Activated CD8-positive, alpha-beta T cell treated with anti-CD3 and anti-CD28 coated beads, Interleukin-2, amount 10 ng/mL, durations not matched to agents 7 days and 5 days (primary cell): ENCODE measurements at regions not wholly inside any gene's neighbourhood (a gene's known extent, or its start where the extent isn't known, plus 50 kb on each side); places are given as distances from the start of the nearest gene placed in this dataset.
A peak's percentile ranks its signal among the peaks of the same experiment; 100 is the strongest.

Experiments used
- ATAC-seq: fragments of 150-1000 bp; cut with Tn5 transposase; one replicate; pipeline ENCODE4 v1.10.0; 2021; ENCODE audit warnings: moderate library complexity
- CTCF ChIA-PET: fragments of 350-600 bp; sonication (Branson Sonifier 250); formaldehyde crosslinking; loops from one replicate; lab custom pipeline; 2021; ENCODE audit warnings: antibody characterized with exemption; lab: Charles Lee
- POLR2A ChIA-PET: fragments of 350-600 bp; sonication (Branson Sonifier 250); formaldehyde crosslinking; loops from one replicate; lab custom pipeline; 2021; ENCODE audit warnings: antibody characterized with exemption; lab: Charles Lee
- DNase-seq: peaks from one replicate; pipeline ENCODE4 v3.0.0-alpha.2; 2020
- H3K27ac Mint-ChIP-seq: one replicate; pipeline ENCODE4 v1.8.0; 2021; ENCODE audit warnings: mild to moderate bottlenecking, mixed read lengths
- H3K27me3 Mint-ChIP-seq: one replicate; pipeline ENCODE4 v1.8.0; 2021; ENCODE audit warnings: low read depth, mixed read lengths
- H3K36me3 Mint-ChIP-seq: one replicate; pipeline ENCODE4 v1.8.0; 2021; ENCODE audit warnings: low read depth, mixed read lengths
- H3K4me1 Mint-ChIP-seq: one replicate; pipeline ENCODE4 v1.8.0; 2021; ENCODE audit warnings: low read depth, mixed read lengths
- H3K4me3 Mint-ChIP-seq: one replicate; pipeline ENCODE4 v1.8.0; 2021; ENCODE audit warnings: mild to moderate bottlenecking, mixed read lengths
- H3K9me3 Mint-ChIP-seq: one replicate; pipeline ENCODE4 v1.8.0; 2022; ENCODE audit warnings: mixed read lengths; ENCODE audit not compliant: insufficient read depth

GRCh38 chr12:125766091-125766490 lies 700.9 kb downstream of the AACS start:
- H3K4me3 Mint-ChIP-seq = no peak overlapping the region
- H3K27me3 Mint-ChIP-seq = no peaks in the 10 kb centered on the region
- POLR2A ChIA-PET = no interaction called here
- H3K27ac Mint-ChIP-seq = no peak overlapping the region
- ATAC-seq (no peak), DNase-seq (no peak)
- no peaks in the 10 kb centered on the region for H3K9me3 Mint-ChIP-seq
- CTCF ChIA-PET = no interaction called here
- H3K36me3 Mint-ChIP-seq = no peaks in the 10 kb centered on the region
- H3K4me1 Mint-ChIP-seq = no peaks in the 10 kb centered on the region

GRCh38 chr12:125772403-125772802 lies 707.2 kb downstream of the AACS start:
- POLR2A ChIA-PET = no interaction called here
- ATAC-seq (no peak), DNase-seq (no peak)
- no peaks in the 10 kb centered on the region for H3K9me3 Mint-ChIP-seq
- no peak overlapping the region for H3K27ac Mint-ChIP-seq
- no peaks in the 10 kb centered on the region for H3K36me3 Mint-ChIP-seq
- no peak overlapping the region for H3K4me3 Mint-ChIP-seq
- H3K4me1 Mint-ChIP-seq = no peaks in the 10 kb centered on the region
- H3K27me3 Mint-ChIP-seq = no peaks in the 10 kb centered on the region
- CTCF ChIA-PET = no interaction called here

- no peaks in the 10 kb centered on the region for H3K36me3 Mint-ChIP-seq
- no peak overlapping the region for H3K4me3 Mint-ChIP-seq
- no peaks in the 10 kb centered on the region for H3K4me1 Mint-ChIP-seq
- ATAC-seq = no peak
- no peaks in the 10 kb centered on the region for H3K27me3 Mint-ChIP-seq
- peak; percentile 25 for DNase-seq
- ChIA-PET CTCF (no interaction called here), POLR2A (no interaction called here)
- no peak overlapping the region for H3K27ac Mint-ChIP-seq
- no peaks in the 10 kb centered on the region for H3K9me3 Mint-ChIP-seq
Measured at GRCh38 chr12:125773033-125773640, 707.9 kb downstream of the AACS start.

- Mint-ChIP-seq H3K4me1 (no peaks in the 10 kb centered on the region), H3K4me3 (no peak overlapping the region), H3K36me3 (no peaks in the 10 kb centered on the region), H3K27me3 (no peaks in the 10 kb centered on the region), H3K9me3 (no peaks in the 10 kb centered on the region), H3K27ac (no peak overlapping the region)
- POLR2A ChIA-PET = no interaction called here
- DNase-seq (no peak), ATAC-seq (no peak)
- CTCF ChIA-PET = no interaction called here
Measured at GRCh38 chr12:125775507-125775906, 710.3 kb downstream of the AACS start.

GRCh38 chr12:125776212-125776611 lies 711.0 kb downstream of the AACS start:
- Mint-ChIP-seq H3K36me3 (no peaks in the 10 kb centered on the region), H3K9me3 (no peaks in the 10 kb centered on the region), H3K27me3 (no peaks in the 10 kb centered on the region), H3K27ac (no peak overlapping the region), H3K4me1 (no peaks in the 10 kb centered on the region), H3K4me3 (no peak overlapping the region)
- ChIA-PET CTCF (no interaction called here), POLR2A (no interaction called here)
- DNase-seq = no peak
- ATAC-seq = no peak

GRCh38 chr12:125786143-125786542 lies 720.9 kb downstream of the AACS start:
- peaks cover 13% of the 10 kb centered on the region for H3K9me3 Mint-ChIP-seq
- ChIA-PET CTCF (no interaction called here), POLR2A (no interaction called here)
- H3K36me3 Mint-ChIP-seq = no peaks in the 10 kb centered on the region
- no peak overlapping the region for H3K27ac Mint-ChIP-seq
- no peak for DNase-seq
- H3K4me3 Mint-ChIP-seq = no peak overlapping the region
- ATAC-seq = no peak
- H3K27me3 Mint-ChIP-seq = no peaks in the 10 kb centered on the region
- H3K4me1 Mint-ChIP-seq = no peaks in the 10 kb centered on the region

- peaks cover 17% of the 10 kb centered on the region for H3K9me3 Mint-ChIP-seq
- DNase-seq = no peak
Measured at GRCh38 chr12:125794401-125794800, 729.2 kb downstream of the AACS start.

GRCh38 chr12:125797421-125798175 lies 732.4 kb downstream of the AACS start:
- CTCF ChIA-PET = no interaction called here
- no peak overlapping the region for H3K27ac Mint-ChIP-seq
- POLR2A ChIA-PET = no interaction called here

More at GRCh38 chr12:125794401-125794800, 729.2 kb downstream of the AACS start:
- no peak for ATAC-seq
- Mint-ChIP-seq H3K27ac (no peak overlapping the region), H3K36me3 (no peaks in the 10 kb centered on the region), H3K4me3 (no peak overlapping the region), H3K4me1 (no peaks in the 10 kb centered on the region), H3K27me3 (no peaks in the 10 kb centered on the region)
- CTCF ChIA-PET = no interaction called here
- POLR2A ChIA-PET = no interaction called here

GRCh38 chr12:125804660-125805059 lies 739.4 kb downstream of the AACS start:
- no peaks in the 10 kb centered on the region for H3K36me3 Mint-ChIP-seq
- no peaks in the 10 kb centered on the region for H3K27me3 Mint-ChIP-seq
- no peaks in the 10 kb centered on the region for H3K4me1 Mint-ChIP-seq
- no peak for DNase-seq
- ChIA-PET POLR2A (no interaction called here), CTCF (no interaction called here)
- no peak overlapping the region for H3K4me3 Mint-ChIP-seq
- no peak for ATAC-seq
- no peak overlapping the region for H3K27ac Mint-ChIP-seq
- H3K9me3 Mint-ChIP-seq = peaks cover 14% of the 10 kb centered on the region

More at GRCh38 chr12:125797421-125798175, 732.4 kb downstream of the AACS start:
- Mint-ChIP-seq H3K36me3 (no peaks in the 10 kb centered on the region), H3K4me1 (no peaks in the 10 kb centered on the region), H3K9me3 (peaks cover 8% of the 10 kb centered on the region), H3K27me3 (no peaks in the 10 kb centered on the region), H3K4me3 (no peak overlapping the region)
- ATAC-seq (no peak), DNase-seq (no peak)

GRCh38 chr12:125824276-125824675 lies 759.0 kb downstream of the AACS start:
- ChIA-PET POLR2A (no interaction called here), CTCF (no interaction called here)
- Mint-ChIP-seq H3K27ac (no peak overlapping the region), H3K4me1 (no peaks in the 10 kb centered on the region), H3K36me3 (no peaks in the 10 kb centered on the region), H3K27me3 (no peaks in the 10 kb centered on the region), H3K4me3 (no peak overlapping the region), H3K9me3 (no peaks in the 10 kb centered on the region)
- DNase-seq (no peak), ATAC-seq (no peak)

- no peak overlapping the region for H3K27ac Mint-ChIP-seq
- H3K9me3 Mint-ChIP-seq = no peaks in the 10 kb centered on the region
- H3K36me3 Mint-ChIP-seq = no peaks in the 10 kb centered on the region
- POLR2A ChIA-PET = no interaction called here
- no peak overlapping the region for H3K4me3 Mint-ChIP-seq
- ATAC-seq = no peak
- no peaks in the 10 kb centered on the region for H3K4me1 Mint-ChIP-seq
- CTCF ChIA-PET = no interaction called here
- no peaks in the 10 kb centered on the region for H3K27me3 Mint-ChIP-seq
- DNase-seq = no peak
Measured at GRCh38 chr12:125835852-125836251, 770.6 kb downstream of the AACS start.

GRCh38 chr12:125836647-125837046 lies 771.4 kb downstream of the AACS start:
- Mint-ChIP-seq H3K4me3 (no peak overlapping the region), H3K4me1 (no peaks in the 10 kb centered on the region), H3K9me3 (no peaks in the 10 kb centered on the region), H3K36me3 (no peaks in the 10 kb centered on the region), H3K27me3 (no peaks in the 10 kb centered on the region), H3K27ac (no peak overlapping the region)
- ChIA-PET POLR2A (no interaction called here), CTCF (no interaction called here)
- no peak for ATAC-seq
- no peak for DNase-seq
